ENCODE measurements at regions not wholly inside any gene's neighbourhood (a gene's known extent, or its start where the extent isn't known, plus 50 kb on each side); places are given as distances from the start of the nearest gene placed in this dataset.

DNA sequence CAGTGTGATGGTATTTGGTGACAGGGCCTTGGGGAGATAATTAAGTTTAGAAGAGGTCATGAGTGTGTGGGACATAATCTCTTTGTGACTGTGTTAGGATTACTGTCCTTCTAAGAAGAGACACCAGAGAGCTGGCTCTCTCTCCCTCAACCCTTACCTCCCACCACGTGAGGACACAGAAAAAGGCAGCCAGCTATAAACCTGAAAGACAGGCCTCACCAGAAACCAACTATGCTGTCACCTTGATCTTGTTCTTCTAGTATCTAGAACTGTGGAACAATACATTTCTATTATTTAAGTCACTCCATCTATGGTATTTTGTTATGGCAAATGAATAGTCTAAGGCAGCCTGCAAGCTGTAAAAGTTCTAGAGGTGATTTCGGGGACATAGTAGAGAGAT lies 203.7 kb downstream of the OTOR start:
- DNase-seq, result no peak
- H2BK15ac ChIP-seq (ENCODE audit: low read depth, low read length), result no peak overlapping the region
- no peaks in the 10 kb centered on the region for H3K79me2 ChIP-seq (ENCODE audit: insufficient read depth, low read length)
- H3K56ac ChIP-seq (ENCODE audit: insufficient read length, low read depth, low read length), result no peak overlapping the region
- H3T11ph ChIP-seq (ENCODE audit: low read length), result no peak overlapping the region
- no peaks in the 10 kb centered on the region for H3K9me3 ChIP-seq (ENCODE audit: control insufficient read depth, low read depth, low read length)
- H3K9ac ChIP-seq (ENCODE audit: extremely low read depth, insufficient read length, low read length), result no peak overlapping the region
- no peak overlapping the region for H2BK20ac ChIP-seq (ENCODE audit: low read depth, low read length, poor library complexity, severe bottlenecking)
- peaks cover 3% of the 10 kb centered on the region; the same call in 1 of the 2 replicates for H3K4me1 ChIP-seq (ENCODE audit: insufficient read depth, low read length)
- no peak overlapping the region for H3K4me2 ChIP-seq (ENCODE audit: insufficient read depth, insufficient read length, low read length)
- Mint-ChIP-seq H3K9me3 (peaks cover 6 to 8% of the 10 kb centered on the region in 2 experiments; a peak in 3 of 5 replicates), H3K27me3 (ENCODE audit: low read depth) (no peaks in the 10 kb centered on the region), H3K4me1 (peaks cover 22 to 36% of the 10 kb centered on the region in 2 experiments), H3K4me3 (no peak overlapping the region), H3K27ac (no peak overlapping the region), H3K36me3 (ENCODE audit: insufficient read depth in 1 of 3, low read depth in 3 of 3) (peaks cover 0 to 7% (median 2%) of the 10 kb centered on the region in 3 experiments; a peak in 2 of 7 replicates)
- H3K4ac ChIP-seq (ENCODE audit: low read depth, low read length), result no peak overlapping the region
- TF ChIP-seq, protein P1, sequence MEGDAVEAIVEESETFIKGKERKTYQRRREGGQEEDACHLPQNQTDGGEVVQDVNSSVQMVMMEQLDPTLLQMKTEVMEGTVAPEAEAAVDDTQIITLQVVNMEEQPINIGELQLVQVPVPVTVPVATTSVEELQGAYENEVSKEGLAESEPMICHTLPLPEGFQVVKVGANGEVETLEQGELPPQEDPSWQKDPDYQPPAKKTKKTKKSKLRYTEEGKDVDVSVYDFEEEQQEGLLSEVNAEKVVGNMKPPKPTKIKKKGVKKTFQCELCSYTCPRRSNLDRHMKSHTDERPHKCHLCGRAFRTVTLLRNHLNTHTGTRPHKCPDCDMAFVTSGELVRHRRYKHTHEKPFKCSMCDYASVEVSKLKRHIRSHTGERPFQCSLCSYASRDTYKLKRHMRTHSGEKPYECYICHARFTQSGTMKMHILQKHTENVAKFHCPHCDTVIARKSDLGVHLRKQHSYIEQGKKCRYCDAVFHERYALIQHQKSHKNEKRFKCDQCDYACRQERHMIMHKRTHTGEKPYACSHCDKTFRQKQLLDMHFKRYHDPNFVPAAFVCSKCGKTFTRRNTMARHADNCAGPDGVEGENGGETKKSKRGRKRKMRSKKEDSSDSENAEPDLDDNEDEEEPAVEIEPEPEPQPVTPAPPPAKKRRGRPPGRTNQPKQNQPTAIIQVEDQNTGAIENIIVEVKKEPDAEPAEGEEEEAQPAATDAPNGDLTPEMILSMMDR (conservative IDR thresholded peaks at IDR 0.05), result no peak
- H3K18ac ChIP-seq (ENCODE audit: insufficient read length, low read depth, low read length), result no peak overlapping the region
- H3K79me1 ChIP-seq (ENCODE audit: insufficient read depth, low read depth, low read length, poor library complexity, severe bottlenecking), result no peaks in the 10 kb centered on the region
- no peak overlapping the region for H2AFZ ChIP-seq (ENCODE audit: low read length)
- no peak overlapping the region for H3K27ac ChIP-seq (ENCODE audit: insufficient read length, low read depth, low read length)
- no peaks in the 10 kb centered on the region for H4K20me1 ChIP-seq (ENCODE audit: control insufficient read depth, insufficient read depth, insufficient read length)
- no peak overlapping the region for H4K91ac ChIP-seq (ENCODE audit: insufficient read length, low read depth, low read length)
- no peak overlapping the region for H2BK12ac ChIP-seq (ENCODE audit: insufficient read length, low read depth, low read length)
- H4K8ac ChIP-seq (replicated peaks; ENCODE audit: insufficient read length, low read depth, low read length), result no peak overlapping the region
- no peak overlapping the region for H2AK5ac ChIP-seq (ENCODE audit: insufficient read length, low read length)
- H2BK5ac ChIP-seq (ENCODE audit: insufficient read length, low read length), result no peak overlapping the region
- no peak overlapping the region for H2BK120ac ChIP-seq (ENCODE audit: low read depth, low read length, poor library complexity, severe bottlenecking)
- H3K14ac ChIP-seq (ENCODE audit: insufficient read depth, low read length), result no peak overlapping the region
- no peaks in the 10 kb centered on the region for H3K23me2 ChIP-seq (ENCODE audit: insufficient read length, low read depth, low read length, poor library complexity, severe bottlenecking)
- no CpG with 5 or more reads among the region's 2 CpGs for WGBS (ENCODE audit: extremely low coverage, insufficient read length, low lambda C conversion rate)
- H3K23ac ChIP-seq (ENCODE audit: insufficient read length, low read depth, low read length), result no peak overlapping the region
- no peak overlapping the region for H4K5ac ChIP-seq (ENCODE audit: insufficient read length, low read depth, low read length)
- H3K27me3 ChIP-seq (ENCODE audit: insufficient read depth, low read length), result no peaks in the 10 kb centered on the region

All from H9 (cell line).